Vagina (tissue), 2 donors: ENCODE measurements at regions not wholly inside any gene's neighbourhood (a gene's known extent, or its start where the extent isn't known, plus 50 kb on each side); places are given as distances from the start of the nearest gene placed in this dataset.

Experiments
- POLR2A ChIP-seq, 2 donors: fragments of 450-650 bp; IDR thresholded peaks; one replicate each; pipeline ENCODE4 v1.6.1; 2017; ENCODE audit warnings: antibody characterized with exemption in 2 of 2, mild to moderate bottlenecking in 2 of 2, moderate library complexity in 2 of 2
- TF ChIP-seq, protein P1 (sequence below), 3 experiments: fragments of 450-650 bp in 2 of 3; fragments of 200-600 bp in 1 of 3; sonication (generic) in 1 of 3; IDR thresholded peaks; one replicate each; pipeline ENCODE4 v1.5.1; 2017 to 2019; ENCODE audit warnings: antibody characterized with exemption in 3 of 3, mild to moderate bottlenecking in 2 of 3, moderate library complexity in 2 of 3

GRCh38 chr2:15701991-15702390, 110.3 kb downstream of the DDX1 start:
- TF ChIP-seq POLR2A (IDR thresholded peaks at IDR 0.05) = no peak
- TF ChIP-seq, protein P1, sequence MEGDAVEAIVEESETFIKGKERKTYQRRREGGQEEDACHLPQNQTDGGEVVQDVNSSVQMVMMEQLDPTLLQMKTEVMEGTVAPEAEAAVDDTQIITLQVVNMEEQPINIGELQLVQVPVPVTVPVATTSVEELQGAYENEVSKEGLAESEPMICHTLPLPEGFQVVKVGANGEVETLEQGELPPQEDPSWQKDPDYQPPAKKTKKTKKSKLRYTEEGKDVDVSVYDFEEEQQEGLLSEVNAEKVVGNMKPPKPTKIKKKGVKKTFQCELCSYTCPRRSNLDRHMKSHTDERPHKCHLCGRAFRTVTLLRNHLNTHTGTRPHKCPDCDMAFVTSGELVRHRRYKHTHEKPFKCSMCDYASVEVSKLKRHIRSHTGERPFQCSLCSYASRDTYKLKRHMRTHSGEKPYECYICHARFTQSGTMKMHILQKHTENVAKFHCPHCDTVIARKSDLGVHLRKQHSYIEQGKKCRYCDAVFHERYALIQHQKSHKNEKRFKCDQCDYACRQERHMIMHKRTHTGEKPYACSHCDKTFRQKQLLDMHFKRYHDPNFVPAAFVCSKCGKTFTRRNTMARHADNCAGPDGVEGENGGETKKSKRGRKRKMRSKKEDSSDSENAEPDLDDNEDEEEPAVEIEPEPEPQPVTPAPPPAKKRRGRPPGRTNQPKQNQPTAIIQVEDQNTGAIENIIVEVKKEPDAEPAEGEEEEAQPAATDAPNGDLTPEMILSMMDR (IDR thresholded peaks at IDR 0.05) = no peak
